Mucosa of descending colon (tissue), 3 donors: ENCODE measurements at regions not wholly inside any gene's neighbourhood (a gene's known extent, or its start where the extent isn't known, plus 50 kb on each side); places are given as distances from the start of the nearest gene placed in this dataset.

ENCODE experiments used
- ATAC-seq: fragments of 200-7000 bp; cut with Tn5 transposase; one replicate; pipeline ENCODE4 v1.9.1; 2020; ENCODE audit warnings: mild to moderate bottlenecking, moderate library complexity
- DNase-seq, 3 donors: peaks; one replicate each; pipeline ENCODE4 v3.0.0-alpha.2; 2020
- H3K36me3 ChIP-seq: fragments of 200-600 bp; one replicate; pipeline ENCODE4 v1.8.0; 2021; ENCODE audit warnings: low read depth, mild to moderate bottlenecking
- H3K4me1 ChIP-seq: fragments of 200-600 bp; one replicate; pipeline ENCODE4 v1.8.0; 2021; ENCODE audit warnings: low read depth, mild to moderate bottlenecking
- H3K4me3 ChIP-seq: fragments of 200-600 bp; one replicate; pipeline ENCODE4 v1.8.0; 2021; ENCODE audit warnings: mild to moderate bottlenecking
- H3K9me3 ChIP-seq: fragments of 200-600 bp; one replicate; pipeline ENCODE4 v1.8.0; 2021; ENCODE audit warnings: mild to moderate bottlenecking
- intact Hi-C, 2 donors: fragments of 100-400 bp; cut with DNase I in 1 of 2; cut with micrococcal nuclease in 1 of 2; formaldehyde crosslinking; loops; one replicate each; pipeline versions ENCODE4 v1.11.0 to v1.11.1; 2022; cut with DNase I, micrococcal nuclease
- TF ChIP-seq, protein P1 (sequence below): fragments of 200-600 bp; IDR thresholded peaks from one replicate; pipeline ENCODE4 v1.8.0; 2022; ENCODE audit warnings: antibody characterized with exemption, mild to moderate bottlenecking
- donor health status: DM: no; HTN: no; CAD: no; lungs with moderate emphysema.
- donor health status: DM: no; HTN: no; CAD: no.
- donor health status: DM: no; HTN: yes; CAD: no.

DNA sequence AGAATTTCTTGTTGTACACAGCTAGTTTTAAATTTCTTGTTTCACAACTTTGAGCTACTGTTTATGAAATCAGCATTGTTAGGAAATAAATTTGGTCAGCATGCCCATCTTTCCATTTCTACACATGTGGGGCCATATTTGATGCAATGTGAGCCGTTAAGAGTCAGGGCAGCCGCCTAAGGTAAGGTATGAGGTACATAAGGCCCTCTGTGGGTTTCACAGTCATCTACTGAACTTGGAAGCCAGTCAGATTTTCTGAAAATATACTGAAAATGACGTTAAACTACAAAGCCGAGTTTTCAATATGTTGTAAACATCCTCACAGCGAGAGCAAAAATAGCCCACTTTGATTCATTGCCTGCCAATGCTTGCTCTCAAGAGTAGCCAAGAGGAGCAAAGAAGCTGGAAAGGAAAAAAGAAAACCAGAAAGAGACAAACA, 94.7 kb upstream of the PDZRN3 start:
- H3K36me3 ChIP-seq: no peaks in the 10 kb centered on the region
- H3K9me3 ChIP-seq: peaks cover 4% of the 10 kb centered on the region
- H3K4me3 ChIP-seq: no peak overlapping the region
- TF ChIP-seq, protein P1, sequence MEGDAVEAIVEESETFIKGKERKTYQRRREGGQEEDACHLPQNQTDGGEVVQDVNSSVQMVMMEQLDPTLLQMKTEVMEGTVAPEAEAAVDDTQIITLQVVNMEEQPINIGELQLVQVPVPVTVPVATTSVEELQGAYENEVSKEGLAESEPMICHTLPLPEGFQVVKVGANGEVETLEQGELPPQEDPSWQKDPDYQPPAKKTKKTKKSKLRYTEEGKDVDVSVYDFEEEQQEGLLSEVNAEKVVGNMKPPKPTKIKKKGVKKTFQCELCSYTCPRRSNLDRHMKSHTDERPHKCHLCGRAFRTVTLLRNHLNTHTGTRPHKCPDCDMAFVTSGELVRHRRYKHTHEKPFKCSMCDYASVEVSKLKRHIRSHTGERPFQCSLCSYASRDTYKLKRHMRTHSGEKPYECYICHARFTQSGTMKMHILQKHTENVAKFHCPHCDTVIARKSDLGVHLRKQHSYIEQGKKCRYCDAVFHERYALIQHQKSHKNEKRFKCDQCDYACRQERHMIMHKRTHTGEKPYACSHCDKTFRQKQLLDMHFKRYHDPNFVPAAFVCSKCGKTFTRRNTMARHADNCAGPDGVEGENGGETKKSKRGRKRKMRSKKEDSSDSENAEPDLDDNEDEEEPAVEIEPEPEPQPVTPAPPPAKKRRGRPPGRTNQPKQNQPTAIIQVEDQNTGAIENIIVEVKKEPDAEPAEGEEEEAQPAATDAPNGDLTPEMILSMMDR: no peak
- peak; percentile 23 for ATAC-seq
- intact Hi-C loops: no loop called here
- peaks cover 13% of the 10 kb centered on the region for H3K4me1 ChIP-seq
- DNase-seq: no peak

DNA sequence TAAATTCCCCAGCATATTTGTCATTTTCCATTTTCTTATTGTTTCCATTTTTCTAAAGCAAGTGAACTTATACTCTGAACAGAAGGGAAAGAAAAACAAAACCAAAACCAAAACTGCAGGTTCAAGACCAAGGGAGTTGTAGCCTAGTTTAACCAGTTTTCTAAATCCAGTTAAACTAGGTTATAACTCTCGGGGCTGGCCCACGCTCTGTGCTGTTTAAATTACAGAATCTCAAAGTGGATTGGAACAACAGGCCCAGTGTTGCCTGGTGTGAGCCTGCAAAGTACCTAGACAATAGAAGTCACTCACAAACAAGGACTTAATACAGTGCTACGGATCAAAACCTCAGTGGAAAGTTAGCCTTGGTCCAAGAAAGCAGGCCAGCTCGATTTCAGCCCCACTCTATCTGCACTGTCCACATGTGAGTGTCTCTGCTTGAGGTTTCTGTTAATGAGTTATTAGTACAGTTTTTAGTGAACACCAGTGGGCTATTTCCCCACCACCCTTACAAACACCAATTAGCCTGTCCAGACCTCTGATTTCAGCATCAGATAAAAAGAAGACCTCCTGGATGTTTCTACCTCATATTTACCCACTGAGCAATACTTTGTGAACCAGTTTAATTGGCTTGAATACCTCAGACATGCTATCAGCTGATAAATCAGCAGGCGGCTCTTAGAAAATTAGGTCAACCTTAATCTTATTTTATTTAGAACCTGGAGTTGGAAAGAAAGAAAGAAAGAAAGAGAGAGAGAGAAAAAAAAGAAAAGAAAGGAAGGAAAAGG, 93.8 kb upstream of the PDZRN3 start:
- peak in 1 of 3 donors; percentile 5 for DNase-seq
- intact Hi-C loops: no loop called here

DNA sequence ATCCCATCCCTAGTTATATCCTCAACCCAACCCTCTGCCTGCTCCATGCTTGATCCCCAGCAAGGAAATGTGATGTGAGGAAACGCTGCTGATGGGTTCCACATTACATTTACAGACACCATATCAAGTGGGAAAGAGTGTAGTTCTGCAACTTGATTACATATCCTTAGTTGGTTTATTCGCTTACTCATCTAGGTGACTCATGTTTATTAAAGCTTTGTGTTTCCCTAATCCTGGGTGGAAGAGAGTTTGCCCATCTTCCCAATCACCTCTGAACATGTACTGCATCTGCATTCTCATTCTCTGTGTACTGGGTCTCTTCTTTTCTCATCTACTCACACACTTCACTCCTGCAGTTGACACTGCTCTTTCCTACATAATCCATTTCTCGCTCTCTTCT, 91.7 kb upstream of the PDZRN3 start:
- peaks cover 4% of the 10 kb centered on the region for H3K9me3 ChIP-seq
- no peak overlapping the region for H3K4me3 ChIP-seq
- intact Hi-C loops: no loop called here
- H3K36me3 ChIP-seq: no peaks in the 10 kb centered on the region
- no peak for DNase-seq
- TF ChIP-seq, protein P1: no peak
- no peak for ATAC-seq
- peaks cover 13% of the 10 kb centered on the region for H3K4me1 ChIP-seq

More for the DNA sequence above, 93.8 kb upstream of the PDZRN3 start:
- TF ChIP-seq, protein P1: no peak
- Histone ChIP-seq H3K9me3 (peaks cover 4% of the 10 kb centered on the region), H3K4me1 (peaks cover 13% of the 10 kb centered on the region), H3K4me3 (no peak overlapping the region), H3K36me3 (no peaks in the 10 kb centered on the region)
- ATAC-seq: peak; percentile 70

DNA sequence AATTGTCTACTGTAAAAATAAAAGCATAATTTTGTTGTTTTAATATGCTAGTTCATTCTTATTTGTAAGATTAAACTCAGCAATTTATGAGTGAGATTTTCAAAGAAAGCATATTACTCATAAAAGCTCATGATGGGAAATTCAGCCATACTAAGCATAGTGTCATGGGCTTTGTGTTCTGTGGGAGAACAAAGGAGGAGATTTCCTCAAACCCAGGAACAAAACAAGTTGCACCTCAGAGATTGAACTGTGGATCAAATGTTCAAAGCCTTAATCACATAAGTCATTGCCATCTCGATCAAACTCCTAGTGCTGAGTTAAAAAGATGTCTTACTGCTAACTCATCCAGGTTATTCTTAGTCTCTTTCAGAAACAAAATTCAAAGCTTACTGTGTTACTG, 85.6 kb upstream of the PDZRN3 start:
- DNase-seq (no peak), ATAC-seq (no peak)
- H3K36me3 ChIP-seq: no peaks in the 10 kb centered on the region
- no peaks in the 10 kb centered on the region for H3K4me1 ChIP-seq
- H3K9me3 ChIP-seq: no peaks in the 10 kb centered on the region
- intact Hi-C loops: no loop called here
- H3K4me3 ChIP-seq: no peak overlapping the region
- TF ChIP-seq, protein P1: no peak

DNA sequence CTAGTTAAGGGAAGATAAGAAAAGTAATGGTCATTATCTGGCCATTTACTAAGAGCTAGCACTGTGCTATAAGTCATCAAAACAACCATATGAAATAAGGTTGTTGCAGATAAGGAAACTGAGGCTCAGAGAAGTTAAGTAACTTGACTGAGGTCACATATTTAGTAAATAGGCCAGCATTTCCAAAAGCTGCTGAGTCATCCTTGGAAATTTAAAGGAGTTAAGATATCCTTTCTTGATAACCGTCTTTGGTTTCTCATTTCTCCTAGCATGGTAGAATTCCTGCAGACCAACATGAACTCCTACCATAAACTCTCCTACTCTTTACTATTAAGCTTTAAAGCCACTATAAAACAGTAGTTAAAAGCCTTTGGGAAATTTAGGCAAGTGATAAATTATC, 85.0 kb upstream of the PDZRN3 start:
- TF ChIP-seq, protein P1: no peak
- Histone ChIP-seq H3K4me3 (no peak overlapping the region), H3K9me3 (no peaks in the 10 kb centered on the region), H3K4me1 (no peaks in the 10 kb centered on the region), H3K36me3 (no peaks in the 10 kb centered on the region)
- DNase-seq: no peak
- no peak for ATAC-seq
- intact Hi-C loops: no loop called here
